ENCODE measurements at regions not wholly inside any gene's neighbourhood (a gene's known extent, or its start where the extent isn't known, plus 50 kb on each side); places are given as distances from the start of the nearest gene placed in this dataset.

DNA sequence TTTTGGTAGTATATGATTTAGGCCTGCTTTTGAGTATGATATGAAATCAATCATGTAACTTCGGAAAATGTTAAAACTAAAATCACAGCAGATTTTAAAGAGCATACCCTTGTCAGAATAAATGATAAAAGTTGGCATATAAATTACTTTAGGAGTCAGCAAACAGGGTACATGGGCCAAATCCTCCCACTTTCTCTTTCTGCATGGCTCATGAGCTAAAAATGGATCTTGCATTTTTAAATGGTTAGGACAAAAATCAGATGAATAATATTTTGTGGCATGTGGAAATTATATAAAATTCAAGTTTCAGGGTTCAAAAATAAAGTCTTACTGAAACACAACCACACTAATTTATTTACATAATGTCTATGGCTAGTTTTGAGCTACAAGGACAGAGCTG, 214.9 kb downstream of the GASK1B start:
- no peak for DNase-seq

DNA sequence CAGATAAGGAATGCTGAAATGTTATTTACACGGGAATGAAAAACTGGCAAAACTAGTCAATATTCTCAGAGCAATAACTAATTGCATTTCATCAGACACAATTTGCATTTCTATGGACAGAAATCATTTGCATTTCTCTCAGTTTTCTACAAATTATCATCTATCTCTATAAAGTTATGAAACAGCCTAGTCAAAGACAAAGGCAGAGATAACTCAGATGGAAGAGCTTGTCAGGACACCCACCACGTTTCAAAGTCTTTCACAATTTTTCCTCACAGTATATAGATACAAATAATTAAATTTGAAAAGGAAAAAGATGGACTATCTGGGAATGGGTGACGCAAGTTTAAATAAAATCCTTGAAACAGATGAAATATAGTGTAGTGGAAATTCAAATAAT, 230.8 kb downstream of the GASK1B start:
- DNase-seq, result no peak

DNA sequence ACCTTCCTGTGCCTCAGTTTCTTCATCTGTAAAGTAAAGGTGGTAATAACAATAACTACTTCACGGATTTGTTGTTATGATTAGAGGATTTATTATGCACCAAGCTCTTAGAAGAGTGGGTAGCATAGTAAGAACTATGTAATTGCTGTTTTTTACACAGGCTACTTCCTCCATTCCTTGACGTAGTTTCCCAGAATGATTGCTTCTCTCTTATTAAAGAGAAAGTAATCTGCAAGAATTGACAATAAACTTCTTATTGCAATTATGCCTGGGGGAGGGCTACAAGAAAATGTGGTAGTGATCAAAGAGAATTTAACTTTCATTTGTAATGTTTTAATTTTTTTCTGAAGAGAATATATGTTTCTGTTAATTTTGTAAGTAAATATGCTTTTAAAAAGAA, 238.7 kb downstream of the GASK1B start:
- no peak for DNase-seq

DNA sequence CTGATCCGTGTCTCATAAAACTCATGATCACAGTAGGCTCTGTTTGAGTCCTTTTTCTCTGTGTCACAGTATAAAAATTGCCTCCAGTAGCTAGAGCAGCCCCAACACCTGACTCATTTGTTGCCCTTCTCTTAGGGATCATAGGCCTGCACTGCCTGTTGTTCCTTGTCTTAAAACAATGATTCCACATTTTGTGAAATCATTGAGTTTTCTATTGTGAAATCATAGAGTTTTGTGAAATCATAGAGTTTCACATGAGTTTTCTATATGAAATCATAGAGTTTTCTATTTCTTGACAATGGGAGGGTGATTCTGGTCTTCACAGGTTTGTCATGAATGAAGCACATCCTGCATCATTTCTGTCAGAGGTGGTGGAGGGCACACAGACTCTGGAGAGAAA, 239.9 kb downstream of the GASK1B start:
- DNase-seq, result no peak

DNA sequence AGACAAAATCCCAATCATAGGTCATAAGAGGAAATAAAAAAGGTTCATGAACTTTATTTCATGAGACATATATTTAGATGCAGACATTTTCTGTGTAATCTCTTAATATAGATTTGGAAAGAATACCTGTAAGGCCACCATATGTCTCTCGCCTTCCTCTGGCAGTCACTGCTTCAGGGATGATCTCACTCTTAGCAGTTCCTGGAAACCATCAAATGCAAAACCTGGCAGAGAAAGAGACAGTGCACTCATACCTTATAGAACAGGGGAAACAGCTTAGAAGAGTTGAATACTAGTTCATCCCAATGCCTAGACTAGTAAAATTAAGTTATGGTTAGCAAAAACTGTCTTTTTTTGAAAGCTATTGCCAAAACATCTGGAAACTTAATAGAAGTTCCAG, 243.3 kb downstream of the GASK1B start:
- DNase-seq, result no peak

DNA sequence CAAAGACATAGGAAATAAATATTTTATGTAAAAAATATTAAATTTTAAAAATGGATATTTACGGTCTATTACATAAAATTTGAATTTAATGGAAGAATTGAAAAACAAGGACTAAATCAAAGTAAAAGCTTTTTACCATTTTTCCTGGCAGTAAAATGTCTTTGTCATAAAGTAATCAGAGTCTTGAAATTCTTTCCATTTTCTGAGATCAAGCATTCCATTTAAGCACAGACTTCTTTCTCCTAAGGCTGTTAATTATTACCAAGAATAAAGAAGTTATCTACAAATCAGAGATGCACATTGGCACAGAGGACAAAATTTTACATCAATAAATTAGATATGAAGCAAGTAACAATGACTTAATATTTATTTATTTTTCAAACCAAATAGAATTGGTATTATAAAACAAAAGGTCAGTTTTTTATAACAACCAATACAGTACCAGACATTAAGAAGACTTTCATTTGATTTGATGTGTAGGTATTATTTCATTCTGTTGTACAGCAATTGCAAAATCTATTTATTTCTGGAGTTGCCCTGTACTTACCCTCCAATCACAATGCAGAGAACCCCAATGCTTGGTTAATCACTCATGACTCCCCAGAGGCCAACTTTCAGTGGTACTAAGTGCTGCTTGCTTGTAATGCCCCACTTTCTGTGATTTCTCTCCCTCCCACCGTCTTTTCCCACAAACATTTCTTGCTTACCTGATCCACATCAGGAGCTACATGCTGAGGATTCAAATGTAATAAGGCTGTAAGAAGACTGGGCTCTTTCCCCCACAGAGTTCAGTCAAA, 254.6 kb downstream of the GASK1B start:
- no peak for DNase-seq

DNA sequence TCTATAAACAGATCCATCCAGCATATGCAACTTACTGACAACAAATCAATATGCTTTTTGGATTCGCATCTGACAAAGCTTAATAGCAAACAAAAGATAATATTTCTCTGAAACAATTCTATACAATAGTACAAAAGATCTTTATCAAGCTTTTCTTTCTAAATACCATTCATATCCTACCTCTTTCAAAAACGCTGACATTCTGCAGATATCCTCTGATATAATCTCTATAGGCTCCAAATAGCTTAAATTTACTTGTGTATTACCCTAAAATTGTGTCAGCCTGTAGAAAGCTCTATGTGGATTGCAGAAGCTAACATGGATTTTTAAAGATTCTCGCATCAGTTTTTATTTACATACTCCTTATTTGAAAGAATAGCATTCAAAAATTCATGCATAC, 260.6 kb downstream of the GASK1B start:
- no peak for DNase-seq

DNA sequence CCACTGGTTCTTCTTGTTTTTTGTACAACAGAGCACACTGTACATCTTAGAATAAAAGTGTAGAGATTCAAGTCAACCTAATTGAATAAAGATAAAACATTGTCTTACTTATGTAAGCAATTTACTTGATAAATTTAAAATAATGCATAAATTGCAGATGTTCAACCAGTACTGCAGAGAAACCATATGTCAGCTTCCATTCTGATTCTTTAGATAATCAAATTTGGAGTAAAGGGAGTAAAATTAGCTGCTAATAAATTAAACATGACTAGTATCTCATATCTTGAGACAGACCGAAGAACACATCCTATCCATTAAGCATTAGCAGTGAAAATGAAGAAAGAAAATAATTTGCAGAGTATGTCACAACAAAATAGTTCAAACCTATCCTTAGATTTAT, 261.2 kb downstream of the GASK1B start:
- DNase-seq, result no peak

DNA sequence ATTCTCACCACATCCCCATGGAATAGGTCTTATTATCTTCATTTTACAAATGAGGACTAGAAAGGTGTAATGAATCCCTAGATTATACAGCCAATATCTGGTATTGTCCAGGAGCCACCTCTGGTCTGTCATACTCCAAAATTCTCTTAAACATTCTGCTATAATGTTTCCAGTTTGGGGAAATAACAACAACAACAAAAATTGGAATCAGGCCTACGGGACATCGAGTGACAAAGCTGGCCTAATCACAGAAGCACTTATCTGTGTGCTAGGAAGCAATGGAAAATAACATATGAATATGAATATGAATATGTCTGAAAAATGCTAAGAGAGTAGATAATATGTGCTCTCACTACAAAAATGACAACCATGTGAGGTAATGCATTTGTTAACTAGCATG, 264.1 kb downstream of the GASK1B start:
- no peak for DNase-seq

DNA sequence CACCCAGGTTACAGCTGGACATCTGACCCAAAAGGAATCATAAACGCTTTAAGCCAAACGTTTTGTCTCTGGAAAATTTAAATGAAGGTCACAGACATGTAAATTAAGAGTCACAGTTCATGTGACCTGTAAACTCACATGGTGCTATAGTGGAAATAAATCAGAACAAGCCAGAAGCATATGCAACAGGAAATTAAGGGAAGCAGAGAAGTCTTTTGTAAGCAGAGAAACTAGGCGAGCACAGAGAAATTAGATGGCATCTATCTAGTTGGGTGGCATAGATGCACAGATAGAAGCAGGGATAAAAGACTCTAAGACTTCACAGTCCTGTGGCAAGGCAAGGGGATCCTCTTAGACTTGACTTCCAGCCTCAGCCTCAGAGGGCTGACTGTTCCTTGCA, 264.8 kb downstream of the GASK1B start:
- DNase-seq, result no peak

DNA sequence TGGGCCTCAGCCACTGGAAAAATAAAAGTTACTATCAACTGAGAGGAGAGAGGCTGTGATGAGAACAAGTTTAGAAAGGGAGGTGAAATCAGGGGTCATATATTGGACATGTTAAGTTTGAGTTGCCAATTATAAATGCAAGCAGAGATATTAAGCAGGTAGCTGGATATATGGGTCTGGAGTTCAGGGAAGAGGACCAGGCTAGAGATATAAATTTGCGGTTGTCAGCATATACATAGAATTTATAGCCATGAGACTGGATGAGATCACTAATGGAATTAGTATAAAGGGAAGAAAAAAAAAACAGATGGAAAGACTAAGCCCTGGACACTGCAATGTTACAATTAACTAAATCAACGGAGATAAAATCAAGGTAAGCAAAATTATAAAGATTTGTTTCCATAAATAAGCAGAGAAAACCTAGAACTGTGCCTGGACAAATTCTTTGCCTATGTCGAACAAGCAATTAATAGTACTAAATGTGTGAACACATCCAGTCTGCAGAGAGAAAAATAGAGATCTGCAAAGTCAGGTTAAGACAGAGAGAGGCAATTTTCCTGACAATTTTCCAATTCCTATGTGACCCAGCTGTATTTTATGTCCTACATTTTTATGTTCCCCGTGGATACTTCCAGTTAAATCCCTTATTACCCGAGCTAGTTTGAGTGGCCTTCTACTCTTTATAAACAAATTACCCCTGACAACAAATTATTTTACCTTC, 265.4 kb downstream of the GASK1B start:
- DNase-seq, result no peak

DNA sequence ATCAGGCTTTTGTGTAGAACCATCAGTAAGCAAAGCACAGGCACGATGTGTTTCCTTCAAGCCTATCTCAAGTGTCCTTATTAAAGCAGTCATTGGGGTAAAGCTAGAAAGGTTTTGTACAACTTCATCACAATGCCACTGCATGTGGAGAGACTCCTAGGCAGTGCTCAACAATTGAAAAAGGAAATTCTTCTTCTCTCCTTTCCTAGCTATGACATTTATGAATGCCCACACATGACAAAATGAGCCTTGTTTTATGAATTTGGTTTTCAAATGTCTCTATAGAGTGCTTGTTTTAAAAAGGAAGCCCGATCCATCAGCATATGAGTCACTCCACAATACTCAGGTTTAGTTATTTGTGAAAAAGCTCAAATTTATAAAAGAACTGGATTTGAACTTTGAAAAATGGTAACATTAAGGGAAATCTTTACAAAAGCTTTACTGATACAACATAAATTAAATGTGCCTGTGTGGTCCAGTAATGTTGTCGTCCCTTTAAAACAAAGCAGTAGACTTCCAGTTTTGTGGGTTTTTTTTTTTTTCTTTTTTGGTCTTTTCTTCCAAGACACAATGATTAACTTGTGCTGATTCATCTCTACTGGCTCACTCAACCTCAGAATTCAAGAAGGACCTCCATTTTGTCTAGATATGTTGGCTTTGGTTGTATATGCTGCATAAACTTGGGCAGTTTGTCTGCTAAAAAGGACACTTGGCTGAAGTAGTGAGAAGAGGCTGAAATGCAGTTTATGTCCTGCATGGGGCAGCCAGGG, 273.8 kb downstream of the GASK1B start:
- DNase-seq, result no peak

DNA sequence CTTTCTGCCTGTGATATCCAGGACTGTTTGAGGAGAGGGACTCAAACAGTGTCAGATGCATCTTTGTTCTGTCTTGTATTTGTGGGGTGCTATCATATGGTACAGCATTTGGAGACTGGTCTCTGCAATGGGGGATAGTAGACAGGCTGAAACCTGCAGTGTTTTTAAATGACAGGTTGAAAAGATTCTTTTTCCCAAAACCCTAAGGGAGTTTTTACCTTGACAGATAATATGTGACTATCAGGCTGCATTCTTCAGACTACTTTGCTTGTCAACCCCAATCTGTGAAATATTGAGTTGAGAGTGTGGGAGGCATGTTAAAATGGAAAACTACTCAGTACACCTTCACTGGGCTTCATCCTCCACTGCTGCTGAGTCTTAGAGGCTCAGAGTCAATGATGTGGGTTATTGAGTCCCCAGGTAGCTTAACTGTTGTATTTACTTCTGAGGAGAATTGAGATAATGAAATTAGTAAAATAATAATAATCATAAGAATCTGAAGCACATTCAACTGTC, 274.9 kb downstream of the GASK1B start:
- DNase-seq, result no peak

DNA sequence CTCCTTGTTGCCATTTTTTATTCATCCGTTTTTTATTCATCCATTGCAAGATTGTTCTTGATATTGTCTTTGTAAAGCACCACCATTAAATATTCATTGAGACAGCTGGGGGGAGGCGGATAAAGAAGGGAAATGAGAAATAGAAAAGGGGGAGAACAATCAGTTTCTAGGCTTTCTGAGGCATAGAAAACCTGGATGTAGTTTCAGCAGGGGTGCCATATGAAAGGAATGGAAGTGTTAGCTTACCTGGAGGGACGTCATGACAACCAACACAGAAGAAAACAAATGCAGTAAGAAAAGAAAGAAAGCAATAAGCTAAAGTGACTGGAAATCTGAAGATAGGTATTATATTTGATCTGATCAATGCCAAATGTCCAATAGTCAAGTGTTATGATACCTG, 276.1 kb downstream of the GASK1B start:
- DNase-seq, result no peak

DNA sequence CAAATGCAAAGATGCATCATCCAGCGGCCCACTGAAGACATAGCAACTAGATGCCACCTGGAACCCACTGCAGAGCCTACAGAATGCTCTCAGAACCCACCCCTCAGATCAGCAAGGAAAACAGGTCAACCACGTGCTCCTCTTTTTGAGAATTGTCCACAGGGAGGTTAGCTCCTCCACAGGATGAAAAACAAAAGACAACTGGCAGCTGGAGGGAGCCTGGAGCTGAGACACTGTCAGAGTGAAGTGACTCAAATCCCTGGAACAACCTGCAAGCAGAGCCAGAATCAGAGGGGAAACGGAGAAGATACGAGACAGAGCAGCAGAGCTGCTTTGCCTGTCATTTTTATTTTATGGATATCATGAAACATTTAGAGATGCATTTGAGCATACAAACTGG, 277.6 kb downstream of the GASK1B start:
- no peak for DNase-seq

DNA sequence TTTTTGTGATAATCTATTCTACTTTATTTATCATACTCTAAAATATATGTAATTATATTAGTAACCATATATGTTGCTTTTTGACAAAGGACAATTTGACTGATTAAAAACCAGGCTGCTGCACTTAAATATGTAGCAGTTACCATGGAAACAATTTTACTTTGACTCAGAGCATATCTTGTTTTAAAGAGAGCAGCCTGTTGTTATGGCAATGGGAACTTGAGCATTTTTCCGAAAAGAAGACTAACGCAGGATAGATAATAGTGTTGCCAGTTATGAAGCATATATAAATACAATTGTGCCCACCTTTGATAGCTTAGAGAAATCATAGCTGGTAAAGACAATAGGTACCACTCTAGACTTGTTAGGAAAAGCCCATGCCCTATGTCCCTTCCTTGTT, 283.0 kb downstream of the GASK1B start:
- no peak for DNase-seq

DNA sequence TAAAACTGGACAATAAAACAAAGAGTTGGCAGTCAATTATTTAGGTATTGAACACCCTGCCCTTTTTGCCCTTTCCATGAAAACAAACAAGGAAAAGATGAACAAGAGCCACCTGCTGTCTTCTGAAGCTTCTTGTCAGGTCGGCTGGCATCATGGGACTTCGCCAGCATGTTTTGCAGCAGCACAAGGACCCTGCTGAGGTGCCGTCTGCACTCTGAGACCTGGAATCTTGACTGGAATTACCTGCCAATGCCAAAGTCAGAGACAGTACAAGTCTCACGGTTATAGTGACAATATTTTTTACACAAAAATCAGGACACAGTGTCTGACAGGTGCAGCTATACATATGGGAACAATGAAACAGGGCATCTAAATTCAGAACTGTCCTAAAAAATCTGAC, 284.5 kb downstream of the GASK1B start:
- no peak for DNase-seq

DNA sequence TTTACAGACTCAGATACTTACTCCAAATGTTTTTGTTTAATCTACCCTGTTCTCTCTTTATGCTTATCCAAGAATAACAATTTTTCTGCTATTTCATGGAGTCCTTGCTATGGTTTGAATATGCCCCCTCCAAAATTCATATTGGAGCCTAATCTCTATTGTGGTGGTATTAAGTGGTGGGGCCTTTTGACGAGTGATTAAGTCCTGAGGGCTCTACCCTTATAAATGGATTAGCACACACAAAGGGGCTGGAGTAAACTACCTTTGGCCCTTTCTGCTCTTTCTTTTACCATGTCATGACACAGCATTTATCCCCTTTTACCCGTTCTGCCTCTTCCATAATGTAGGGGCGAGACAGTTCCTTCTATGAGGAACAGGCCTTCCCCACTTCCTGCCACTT, 285.5 kb downstream of the GASK1B start:
- DNase-seq, result no peak

DNA sequence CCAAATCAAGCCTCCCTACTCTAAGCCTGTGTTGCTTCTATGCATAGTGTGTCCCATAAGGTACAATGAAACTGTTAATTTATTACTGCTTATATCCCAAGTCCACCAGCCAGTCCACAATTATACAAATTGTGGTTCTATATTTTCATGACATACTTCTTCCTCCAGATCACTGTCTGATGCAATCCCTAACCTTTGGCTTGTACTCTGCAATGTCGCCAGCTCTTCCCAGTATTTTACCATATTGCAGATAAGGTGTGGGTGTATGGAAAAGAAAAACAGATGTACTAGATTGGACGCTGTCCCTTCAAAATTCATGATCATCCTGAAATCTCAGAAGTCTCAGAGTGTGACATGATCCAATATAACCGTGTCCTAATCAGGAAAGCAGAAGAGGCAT, 286.2 kb downstream of the GASK1B start:
- no peak for DNase-seq

DNA sequence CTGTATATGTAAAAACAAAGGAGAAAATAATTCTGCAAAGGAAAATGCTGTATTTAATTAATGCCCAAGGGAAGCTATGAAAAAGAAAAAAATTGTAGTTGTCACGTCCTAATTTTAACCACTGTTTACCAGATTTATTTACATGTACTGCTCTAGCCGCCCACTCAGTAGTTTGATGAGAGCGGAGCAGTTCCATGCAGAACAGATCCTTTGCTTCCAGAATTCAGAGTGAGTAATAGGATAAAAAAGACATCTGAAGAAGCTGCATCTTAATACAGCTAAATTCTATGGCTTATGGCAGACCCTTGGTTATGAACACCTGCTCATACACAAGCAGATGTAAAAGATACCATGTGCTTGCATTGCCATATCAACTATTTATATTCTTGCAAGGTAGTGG, 287.0 kb downstream of the GASK1B start:
- DNase-seq, result no peak

DNA sequence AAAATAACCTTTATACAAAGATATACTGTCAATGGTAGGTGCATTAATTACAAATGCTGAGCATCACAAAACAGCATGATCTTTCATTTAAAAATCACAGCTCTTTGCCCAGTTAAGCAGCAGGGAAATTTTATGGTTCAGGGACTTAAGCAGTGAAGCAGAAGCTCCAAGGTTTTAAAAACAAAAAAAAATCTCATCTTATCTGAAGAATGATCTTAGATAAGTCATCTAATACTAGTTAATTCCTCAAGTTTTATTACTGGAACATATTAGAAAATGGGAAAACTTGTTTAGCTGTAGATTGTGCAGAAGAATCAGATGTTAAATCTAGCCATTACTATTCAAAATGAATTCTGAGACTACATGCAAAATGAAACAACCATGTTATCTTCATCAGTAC, 289.9 kb downstream of the GASK1B start:
- DNase-seq, result no peak

DNA sequence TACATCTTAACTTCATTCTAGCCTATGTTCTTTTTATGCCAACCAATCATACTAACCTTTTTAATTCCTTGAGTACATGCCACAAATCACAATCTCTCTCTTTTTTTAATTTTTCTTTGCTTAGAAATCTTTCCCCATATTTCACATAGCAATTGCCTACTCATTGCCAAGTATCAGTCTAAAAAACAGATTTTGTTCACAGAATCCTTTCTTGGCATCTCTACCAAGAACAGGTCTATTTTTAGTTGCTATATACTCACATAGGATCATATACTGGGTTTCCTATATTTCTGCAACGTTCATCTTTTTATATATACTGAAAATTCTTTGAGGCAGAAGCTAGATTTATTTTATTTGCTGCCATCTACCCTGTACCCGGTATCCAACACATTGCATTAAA, 292.1 kb downstream of the GASK1B start:
- DNase-seq, result no peak

DNA sequence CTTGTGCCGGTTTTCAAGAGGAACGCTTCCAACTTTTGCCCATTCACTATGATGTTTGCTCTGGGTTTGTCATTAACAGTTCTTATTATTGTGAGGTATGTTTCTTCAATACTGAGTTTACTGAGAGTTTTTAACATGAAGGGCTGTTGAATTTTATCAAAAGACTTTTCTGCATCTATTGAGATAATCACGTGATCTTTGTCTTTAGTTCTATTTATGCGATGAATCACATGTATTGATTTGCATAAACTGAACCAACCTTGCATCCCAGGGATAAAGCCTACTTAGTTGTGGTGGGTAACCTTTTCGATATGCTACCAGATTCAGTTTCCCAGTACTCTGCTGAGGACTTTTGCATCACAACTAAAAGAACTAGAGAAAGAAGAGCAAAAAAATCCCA, 318.0 kb downstream of the GASK1B start:
- DNase-seq, result no peak

DNA sequence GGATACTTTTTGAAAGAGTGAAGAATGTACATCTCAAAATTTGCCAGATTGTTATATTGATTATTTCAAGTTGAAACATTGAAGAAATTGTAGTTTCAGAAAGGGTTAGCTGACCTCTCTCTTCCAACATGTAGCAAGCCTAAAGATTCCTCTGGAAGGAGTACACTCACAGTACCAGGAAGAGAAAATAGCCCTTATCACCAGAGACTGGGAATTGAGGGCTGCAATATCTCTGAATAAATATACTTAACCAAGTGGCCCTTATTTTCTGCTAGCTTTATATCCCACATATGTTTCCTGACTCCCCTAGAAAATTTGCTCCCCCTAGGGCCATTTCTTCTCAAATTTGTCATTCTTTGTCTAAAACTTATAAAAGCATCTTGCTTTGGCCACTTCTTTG, 332.2 kb downstream of the GASK1B start:
- DNase-seq, result no peak
